NCI-H226 (cell line): ENCODE measurements at regions not wholly inside any gene's neighbourhood (a gene's known extent, or its start where the extent isn't known, plus 50 kb on each side); places are given as distances from the start of the nearest gene placed in this dataset.
"Not testable (repeated sequence)": the region's sequence is repeated elsewhere in the genome, so short reads cannot be mapped to it uniquely, and the experiment has no call there.

ENCODE experiments used
- DNase-seq: peaks from one replicate; pipeline ENCODE4 v3.0.0-alpha.2; 2015

DNA sequence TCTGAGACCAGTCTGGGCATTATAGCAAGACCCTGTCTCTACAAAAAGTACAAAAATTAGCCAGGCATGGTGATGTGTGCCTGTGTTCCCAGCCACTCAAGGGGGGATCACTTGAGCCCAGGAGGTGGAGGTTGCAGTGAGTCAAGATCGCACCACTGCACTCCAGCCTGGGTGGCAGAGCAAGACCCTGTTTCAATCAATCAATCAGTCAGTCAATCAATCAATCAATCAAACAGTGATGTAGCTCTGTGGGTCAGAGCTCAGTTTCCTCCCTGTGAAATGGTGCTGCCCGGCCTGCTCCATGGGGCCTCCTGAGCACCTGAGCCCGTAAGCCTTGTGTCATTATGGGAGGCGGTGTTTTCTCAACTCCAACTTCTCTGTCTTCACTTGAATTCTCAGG is 167.1 kb upstream of the CIBAR2 start:
- no peak for DNase-seq

DNA sequence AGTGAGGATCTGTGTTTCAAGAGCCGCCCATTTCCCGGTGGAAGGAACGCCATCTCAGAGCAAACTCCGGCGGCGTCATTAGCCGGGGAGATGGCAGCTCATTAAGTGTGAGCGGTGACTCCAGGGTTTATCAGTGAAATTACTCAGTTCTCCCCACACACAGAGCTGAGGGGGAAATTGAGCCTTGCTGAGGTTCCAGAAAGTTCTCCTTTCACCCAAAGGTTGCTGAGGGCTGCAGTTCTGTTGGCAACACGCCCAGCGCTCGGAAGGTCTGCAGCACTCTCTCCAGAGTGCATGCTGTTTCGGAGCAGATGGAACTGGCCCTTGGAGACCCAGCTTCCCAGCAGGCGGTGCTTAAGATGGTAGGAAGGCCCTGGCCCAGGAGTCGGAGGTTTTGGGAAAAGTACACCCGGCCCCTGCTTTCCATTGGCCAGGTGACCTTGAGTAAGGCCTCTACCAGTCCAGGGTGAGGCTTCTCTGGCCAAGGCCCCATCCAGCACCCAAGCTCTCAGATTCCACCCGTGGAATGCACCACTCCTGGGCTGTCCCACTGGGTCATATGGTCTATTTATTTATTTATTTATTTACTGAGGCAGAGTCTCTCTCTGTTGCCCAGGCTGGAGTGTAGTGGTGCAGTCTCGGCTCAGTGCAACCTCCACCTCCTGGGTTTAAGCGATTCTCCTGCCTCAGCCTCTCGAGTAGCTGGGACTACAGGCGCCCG is 167.7 kb upstream of the CIBAR2 start:
- DNase-seq, result no peak

DNA sequence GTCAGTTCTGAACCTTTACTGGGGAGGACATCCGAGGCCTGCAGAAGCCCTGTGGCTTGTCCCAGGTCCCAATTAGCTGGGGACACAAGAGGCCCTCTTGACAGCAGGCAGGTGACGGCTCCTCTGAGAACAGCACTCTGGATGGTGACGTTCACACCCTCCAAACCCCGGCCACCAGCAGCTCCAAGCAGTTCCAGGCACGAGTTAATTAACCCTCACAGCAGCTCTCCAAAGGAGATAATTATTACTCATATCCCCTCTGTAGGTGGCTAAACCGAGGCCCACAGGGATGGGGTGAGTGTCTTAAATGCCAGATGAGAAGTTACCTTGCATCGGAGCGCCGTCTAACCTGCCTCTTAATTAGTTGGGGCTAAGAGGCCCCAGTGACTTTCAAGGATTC is 168.9 kb upstream of the CIBAR2 start:
- no peak for DNase-seq

DNA sequence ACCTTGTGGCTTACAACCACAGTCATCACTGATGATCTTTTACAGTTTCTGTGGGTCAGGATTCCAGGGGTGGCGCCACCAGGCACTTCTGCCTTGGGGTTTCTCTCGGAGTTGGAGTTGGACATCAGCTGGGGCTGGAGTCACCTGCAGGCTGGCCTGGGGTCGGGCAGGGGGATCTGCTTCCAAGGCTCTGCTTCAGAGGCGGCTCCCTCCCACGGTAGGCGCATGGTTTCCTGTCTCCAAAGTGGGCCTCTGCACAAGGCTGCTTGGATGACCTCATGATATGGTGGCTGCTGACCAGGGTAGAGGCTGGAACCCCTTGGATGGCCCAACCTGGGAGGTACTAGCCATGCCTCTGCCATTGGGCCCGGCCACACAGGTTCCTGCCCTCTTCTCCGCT is 170.6 kb upstream of the CIBAR2 start:
- DNase-seq, result no peak

DNA sequence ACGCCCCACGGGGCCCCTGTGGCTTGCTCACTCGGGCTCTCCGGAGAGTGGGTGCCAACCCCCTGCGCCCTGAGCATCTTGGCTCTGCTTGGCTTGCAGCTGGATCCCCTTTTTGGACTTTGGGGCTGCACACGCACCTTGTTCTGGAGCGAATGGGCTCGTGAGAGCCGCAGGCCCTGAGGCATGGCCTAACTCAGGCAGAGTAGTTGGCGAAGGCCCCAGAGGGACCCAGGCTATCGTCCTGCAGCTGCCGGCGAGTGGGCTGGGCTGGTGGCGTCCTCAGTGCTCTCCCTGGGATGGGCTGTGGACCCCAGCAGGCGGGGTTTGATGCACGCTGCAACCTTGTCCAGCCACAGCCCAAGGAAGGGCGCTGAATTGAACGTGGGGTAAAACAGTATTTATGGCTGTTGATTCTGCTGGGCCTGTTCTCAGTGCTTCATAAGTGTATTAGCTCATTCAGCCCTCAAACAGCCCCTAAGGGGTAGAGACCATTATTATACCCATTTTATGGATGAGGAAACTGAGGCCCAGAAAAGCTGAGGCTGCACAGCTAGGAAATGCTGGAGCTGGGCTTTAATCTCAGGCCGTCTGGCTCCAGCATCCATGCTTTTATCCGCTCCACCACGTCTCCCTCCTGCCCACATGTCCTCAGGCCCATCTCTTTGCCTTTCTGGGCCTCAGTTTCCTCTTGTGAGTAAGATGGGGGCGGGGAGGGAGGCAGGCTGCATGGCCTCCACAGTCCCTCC is 171.2 kb upstream of the CIBAR2 start:
- DNase-seq, result no peak

DNA sequence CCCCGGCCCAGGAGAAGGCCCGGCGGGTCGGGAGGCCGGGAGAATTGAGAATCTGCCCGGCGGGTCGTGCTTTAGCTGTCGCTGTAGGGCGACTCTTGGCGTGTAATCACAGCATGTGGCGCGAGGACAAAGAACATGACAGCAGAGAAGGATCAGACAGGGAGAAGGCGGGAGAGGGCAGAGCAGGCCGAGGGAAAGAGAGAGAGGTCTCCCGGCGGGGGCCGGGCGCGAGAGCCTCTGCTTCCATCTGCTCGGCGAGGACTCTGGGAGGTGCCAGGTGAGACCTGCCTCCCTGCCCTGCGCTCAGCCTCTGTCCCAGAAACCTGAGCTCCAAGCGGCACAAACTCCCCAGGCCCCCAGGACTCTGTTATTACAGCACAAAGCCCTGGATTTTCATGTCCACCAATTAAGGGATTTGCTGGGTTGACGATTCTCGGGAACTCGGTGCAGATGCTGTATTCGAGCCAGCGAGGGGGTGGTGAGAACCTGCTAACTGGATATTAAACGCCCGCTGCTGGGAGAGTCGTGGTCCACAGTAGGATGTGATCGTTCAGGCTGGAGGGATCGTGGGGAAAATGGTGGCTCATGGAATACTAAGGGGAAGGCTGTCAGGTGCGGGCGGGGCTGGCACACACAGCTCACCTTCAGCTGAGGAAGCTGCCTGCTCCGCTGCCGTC is 172.0 kb upstream of the CIBAR2 start:
- DNase-seq, result no peak

DNA sequence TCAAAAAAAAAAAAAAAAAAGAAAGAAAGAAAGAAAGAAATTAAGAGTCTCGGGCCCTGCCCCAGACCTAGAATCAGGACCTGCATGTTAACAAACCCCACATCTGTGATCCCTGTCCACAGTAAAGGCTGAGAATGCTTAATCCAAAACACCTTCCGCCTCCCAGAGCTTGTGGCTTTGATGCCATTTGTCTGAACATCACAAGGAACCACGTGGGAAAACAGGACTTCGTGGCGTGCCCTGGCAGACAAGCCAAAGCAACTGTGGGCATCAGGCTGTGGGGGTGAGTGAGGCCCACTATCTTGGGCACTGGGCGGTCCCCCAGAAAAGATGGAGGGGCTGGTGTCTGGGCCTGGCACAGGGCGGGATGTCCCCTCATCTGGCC is 173.4 kb upstream of the CIBAR2 start:
- no peak for DNase-seq

DNA sequence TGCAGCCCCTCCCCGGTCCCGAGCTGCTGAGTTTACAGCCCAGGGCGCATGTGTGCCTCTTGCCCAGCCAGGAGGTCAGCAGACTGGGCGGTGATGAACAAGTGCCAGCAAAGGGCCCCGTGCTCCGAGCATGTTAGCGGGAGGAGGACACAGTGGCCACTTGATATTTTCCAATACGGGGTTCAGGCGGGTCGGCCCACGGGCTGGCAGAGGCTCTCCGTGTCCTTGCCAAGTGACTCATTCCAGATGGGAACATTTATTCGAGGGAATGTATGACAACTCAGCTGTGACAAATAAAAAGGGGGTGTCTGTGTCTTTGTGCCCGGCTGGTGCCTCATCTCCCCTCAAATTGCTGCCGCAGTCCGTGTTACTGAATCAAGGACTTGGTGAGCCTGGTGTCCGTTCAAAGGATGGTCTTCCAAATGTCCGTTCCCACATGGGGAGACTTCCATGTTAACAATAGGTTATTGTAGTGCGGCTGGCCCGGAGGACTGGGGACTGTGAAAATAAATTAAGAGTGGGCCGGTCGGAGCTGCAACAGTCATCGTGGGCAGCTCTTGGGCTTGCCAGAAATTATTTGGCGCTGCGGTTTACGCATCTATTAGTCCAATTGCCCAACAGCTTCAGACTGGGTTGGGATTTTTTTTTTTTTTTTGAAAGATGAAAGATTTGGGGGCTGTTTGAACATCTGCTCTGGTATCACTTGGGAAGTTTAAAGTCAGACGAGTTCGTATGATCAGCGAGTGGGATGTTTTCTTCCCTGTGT is 174.0 kb upstream of the CIBAR2 start:
- no peak for DNase-seq

DNA sequence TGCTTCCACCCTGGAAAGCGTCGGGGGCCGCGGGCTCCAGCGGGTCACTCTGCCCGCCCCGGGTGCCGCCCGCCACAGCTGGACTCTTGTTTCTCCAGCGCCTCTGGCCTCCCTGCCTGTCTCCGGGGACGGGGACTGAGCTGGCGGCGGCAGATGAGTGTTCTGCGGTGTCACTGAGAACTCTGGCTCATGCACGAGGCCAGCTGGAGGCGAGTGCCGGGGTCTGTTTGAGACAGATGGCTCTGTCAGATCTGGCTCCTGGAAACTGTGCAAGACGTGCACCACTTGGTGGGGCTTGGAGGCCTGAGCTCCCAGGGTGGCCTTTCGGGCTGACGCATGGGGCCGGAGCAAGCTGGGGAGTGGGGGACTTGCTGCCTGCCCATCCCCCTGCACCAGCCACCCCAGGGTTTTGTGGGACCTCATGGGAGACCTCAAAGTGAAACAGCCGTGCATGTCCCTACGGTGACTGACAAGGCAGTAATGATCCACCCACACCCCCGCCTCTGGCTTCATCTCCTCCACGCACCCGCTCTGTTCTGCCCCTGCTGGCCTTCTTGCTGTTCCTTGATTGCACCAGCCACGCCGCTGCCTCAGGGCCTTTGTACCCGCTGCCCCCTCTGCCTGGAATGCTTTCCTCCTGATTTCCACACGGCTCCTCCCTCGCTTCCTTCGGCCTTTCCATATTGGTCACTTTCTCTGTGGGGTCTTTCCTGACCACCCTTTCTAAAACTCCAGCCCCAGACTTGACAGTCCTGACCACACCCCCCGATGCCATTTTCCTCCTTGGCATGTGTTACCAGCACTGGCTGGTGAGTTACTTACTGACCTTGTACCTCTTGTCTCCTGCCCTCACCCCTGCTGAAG is 174.9 kb upstream of the CIBAR2 start:
- no peak for DNase-seq

DNA sequence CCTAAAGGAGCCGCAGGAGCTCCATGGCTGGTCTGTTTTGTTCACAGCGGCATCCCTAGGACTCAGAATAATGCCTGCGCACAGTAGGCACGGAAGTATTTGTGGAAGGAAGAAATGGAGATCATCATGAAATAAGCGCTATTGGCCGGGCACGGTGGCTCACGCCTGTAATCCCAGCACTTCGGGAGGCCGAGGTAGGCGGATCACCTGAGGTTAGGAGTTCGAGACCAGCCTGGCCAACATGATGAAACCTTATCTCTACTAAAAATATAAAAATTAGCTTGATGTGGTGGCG is 175.5 kb upstream of the CIBAR2 start:
- DNase-seq, result not testable (repeated sequence)

DNA sequence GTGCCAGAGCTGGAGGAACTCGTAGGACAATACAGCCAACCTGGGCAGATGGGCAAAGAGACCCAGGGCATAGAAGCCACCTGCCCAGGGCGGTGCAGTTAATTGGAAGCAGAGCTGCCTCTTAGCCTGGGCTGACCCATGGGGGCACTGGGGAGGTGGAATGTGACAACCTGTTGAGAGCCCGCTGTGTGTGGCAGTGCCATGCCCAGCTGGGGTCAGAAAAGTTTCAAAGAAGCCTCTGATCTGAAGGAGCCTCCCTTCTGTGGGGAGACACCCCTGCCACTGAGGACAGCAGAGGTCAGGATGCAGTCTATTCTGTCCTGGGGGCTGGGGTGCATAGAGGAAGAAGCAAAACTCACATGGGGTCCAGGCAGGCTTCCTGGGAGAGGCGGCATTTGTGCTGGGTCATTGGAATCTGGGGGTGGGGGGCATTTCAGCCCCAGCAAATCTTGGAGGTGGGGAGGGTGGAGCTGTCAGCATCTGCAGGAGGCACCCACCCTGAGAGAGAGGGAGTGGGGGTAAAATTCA is 176.1 kb upstream of the CIBAR2 start:
- no peak for DNase-seq

DNA sequence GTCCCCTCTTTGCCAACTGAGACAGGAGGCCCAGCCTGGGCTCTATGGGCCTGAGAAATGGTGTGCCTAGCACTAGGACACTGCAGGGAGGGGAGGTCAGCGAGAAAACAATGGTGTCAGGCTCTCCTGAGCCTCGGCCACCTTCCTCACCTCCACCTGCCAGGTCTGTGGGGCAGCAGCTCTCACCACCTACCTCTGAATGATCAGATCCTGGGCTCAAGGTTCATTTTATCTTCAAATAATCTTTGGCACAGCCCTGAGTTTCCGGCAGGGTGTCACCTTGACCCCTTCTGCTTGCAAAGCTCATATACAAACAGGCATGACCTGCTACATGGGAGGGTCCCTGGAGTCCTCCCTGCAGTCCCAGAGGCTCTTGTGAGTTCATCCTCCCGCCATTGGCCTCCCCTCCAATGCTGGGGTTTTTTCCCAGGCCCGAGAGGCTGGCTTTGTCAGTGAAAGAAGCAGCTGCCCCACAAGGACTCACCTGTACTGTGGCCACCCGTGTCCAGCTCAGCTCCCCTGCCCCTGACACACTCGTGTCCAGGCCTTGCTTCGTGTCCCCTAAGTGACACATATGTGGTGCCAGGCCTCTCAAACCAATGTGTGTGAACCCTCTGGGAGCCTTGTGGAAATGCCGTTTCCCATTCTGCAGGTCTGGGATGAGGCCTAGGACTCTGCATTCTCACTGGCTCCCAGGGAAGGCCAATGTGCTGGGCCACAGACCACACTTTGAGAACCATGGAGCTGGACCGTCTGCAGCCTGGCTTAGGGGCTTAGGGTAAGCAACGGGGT is 176.8 kb upstream of the CIBAR2 start:
- no peak for DNase-seq

DNA sequence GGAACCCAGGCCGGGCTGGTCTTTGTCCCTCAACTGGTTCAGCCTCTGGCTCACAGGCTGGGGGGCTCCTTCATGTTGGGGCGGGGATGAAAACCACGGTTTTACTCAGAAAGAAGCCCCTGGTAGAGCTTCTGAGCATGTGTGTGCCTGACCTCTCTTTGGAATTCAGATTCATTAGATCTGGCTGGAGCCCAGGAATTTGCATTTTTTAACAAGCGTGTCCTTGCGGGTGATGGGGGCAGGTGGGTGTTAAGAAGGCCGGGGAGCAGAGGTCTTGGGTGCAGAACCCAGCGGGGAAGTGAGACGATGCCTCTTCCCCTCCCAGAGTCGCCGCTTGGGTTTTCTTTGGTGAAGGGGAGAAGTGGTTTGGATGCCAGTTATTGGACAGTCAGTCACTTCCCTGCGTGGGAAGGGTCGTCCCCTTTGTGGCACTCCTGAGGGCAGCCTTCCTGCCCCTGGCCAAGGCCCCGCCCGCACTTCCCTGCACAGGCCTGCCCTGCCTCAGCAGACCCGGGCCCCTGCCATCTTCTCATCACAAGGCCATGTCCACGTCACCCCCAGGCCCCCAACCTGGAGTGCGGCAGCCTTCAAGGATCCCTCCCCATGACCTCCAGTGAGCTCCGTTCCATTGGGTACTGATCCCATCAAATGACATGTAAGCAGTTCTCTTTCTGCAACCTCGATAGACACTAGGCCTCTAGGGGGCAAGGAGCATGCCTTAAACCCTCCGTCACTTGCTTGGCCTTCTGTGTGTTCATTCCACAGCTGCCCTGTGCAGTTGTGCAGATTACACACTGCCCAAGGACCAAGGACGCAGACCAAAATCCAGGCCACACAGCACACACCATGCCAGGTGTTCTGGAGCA is 177.7 kb upstream of the CIBAR2 start:
- DNase-seq, result no peak

DNA sequence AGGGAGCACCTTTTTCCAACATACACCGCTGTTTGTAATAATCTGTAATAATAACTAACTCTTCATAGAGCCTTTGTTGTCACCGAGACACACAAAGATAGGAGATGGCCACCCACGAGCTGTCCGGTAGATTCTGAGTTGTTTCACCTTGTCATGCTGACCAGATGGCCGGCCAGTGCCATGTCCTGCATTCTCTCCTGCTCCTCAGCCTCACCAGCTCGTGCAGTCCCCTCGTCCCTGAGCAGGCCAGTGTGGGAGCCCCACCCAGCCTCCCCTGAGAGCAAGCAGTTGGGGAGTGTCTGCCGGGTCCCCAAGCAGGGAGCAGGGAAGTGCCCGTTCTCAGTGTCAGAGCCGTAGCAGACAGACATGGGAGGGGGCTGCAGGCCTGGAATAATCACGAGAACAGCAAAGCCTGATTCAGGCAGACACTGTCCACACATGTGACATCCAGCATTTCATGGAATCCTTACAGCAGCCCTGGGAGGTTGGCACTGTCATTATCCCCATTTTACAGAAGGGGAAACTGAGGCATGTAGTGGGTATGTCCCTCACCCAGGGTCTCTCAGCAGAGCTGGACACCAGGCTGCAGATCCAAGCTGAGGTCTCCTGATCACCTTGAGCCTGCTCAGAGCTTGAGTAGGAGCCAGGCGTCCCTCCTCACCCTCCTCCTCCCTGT is 178.5 kb upstream of the CIBAR2 start:
- DNase-seq, result no peak

DNA sequence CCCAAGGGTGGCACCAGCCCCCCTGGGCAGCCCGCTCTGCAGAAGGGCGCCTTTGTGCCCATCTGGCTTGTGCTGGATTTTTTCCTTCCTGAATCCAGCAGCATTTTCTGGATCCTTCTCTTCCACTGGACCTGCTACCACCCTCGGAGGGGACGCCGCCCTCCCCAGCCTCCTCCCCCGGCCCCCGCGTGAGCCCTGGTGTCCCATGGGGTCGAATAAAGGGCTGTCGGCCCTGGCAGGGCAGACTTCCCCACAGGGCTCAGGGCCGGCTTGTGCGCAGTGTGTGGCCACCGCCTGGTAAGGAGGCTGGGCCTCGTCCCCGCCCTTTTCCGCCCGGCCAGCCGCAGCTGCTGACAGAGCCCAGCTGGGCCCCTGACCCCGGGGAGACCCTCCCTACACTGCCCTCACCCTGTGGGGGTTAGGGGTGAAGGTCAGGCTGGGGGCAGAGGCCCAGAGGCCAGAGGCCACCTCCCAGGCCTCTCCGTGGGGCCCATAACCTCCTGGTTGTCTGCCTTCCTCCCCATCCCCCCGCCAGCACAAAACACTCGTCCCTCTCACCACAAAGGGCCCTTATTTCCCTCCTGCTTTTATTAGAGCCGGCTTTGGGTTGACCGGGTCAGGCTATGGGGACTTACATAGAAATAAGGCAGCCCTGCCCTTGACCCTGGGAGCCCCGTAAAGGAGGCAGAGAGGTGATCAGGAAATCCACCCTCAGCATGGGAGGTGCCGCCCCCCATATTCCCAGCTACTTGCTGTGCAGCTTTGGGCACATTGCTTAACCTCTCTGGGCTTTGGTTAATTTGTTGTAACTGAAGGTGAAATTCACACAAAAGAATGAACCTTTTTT is 179.3 kb upstream of the CIBAR2 start:
- DNase-seq, result no peak

DNA sequence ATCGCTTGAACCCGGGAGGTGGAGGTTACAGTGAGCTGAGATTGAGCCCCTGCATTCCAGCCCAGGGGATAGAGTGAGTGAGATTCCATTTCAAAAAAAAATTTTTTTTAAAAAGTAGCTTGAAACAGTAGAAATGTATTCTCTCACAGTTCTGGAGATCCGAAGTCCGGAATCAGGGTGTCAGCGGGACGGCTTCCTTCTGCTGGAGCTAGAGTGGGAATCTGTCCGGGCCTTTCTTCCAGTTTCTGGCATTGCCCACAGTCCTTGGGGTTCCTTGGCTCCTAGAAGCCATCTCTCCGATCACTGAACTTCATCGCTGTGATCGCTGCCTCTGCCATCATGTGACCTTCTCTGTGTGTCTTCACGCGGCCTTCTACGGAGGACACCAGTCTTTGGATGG is 181.2 kb upstream of the CIBAR2 start:
- no peak for DNase-seq

DNA sequence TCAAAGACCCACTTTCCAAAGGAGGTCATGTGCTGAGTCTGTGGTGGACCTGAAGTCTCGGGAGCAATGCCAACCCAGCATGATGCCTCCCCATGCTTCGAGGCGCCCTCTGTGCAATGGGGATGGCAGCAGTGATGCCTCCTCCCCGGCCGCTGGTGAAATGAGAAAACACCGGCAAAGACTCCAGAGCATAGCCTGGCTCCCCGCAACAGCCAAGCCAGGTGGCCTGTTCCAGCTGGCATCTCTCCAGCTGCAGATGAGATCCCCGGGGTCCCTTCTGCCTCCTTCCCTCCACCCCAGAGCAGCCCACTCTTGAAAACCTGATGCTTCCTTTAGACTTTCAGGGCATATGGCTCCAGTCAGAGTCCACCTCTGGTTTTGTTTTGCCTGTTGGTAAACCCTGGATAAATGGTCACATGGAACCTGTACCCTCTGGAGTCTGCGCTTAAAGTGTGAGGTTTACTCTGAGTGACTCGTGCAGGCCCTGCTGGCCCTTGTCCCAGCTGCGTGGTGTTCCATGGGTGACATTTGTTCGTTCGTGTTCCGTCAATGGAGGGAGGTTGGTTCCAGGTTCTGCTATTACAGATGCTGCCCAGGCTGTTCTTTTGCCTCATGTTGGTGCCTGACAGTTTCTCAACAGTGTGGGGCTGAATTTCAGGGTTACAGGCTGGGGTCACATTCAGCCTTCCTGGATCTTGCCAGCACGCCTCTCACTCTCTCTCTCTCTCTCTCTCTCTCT is 181.8 kb upstream of the CIBAR2 start:
- no peak for DNase-seq
